NCI-H510A (cell line): ENCODE measurements at regions not wholly inside any gene's neighbourhood (a gene's known extent, or its start where the extent isn't known, plus 50 kb on each side); places are given as distances from the start of the nearest gene placed in this dataset.

ENCODE experiments used
- DNase-seq: peaks from one replicate; lab custom pipeline; 2025; lab: John Stamatoyannopoulos, UW

GRCh38 chr5:4387290-4387689 is 752.8 kb upstream of the ADAMTS16 start:
- DNase-seq: no peak

GRCh38 chr5:4395752-4396151 is 744.4 kb upstream of the ADAMTS16 start:
- no peak for DNase-seq

DNA sequence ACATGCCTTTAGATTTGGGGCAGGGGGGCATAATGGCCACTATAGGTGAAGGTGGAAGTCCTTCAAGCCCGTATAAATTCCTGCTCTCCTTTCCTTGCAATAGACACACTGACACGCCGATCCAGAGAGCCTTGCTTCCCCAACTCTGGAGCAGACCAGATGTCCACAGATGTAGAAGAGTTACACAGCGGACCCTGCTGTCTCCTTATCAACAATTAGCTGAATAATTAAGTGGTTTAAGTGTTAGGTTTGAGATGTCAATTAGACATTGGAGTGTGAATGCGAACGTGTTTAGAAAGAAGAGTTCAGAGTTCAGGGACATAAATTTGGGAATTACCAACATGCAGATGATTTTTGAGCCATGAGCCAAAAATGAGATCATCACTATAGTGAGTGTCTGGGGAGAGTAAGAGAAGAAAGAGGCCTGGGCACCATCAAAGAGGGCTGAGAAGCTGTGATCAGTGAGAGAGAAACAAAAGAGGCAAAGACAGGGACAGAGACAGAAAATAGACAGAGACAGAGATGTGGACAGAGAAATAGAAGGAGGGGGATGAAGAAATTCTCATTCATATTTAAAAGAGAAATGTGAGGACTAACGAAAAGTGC is 734.4 kb upstream of the ADAMTS16 start:
- no peak for DNase-seq

GRCh38 chr5:4410151-4410550 is 730.0 kb upstream of the ADAMTS16 start:
- DNase-seq: no peak

GRCh38 chr5:4411664-4412063 is 728.5 kb upstream of the ADAMTS16 start:
- DNase-seq: no peak

GRCh38 chr5:4413996-4414395 is 726.1 kb upstream of the ADAMTS16 start:
- DNase-seq: no peak

DNA sequence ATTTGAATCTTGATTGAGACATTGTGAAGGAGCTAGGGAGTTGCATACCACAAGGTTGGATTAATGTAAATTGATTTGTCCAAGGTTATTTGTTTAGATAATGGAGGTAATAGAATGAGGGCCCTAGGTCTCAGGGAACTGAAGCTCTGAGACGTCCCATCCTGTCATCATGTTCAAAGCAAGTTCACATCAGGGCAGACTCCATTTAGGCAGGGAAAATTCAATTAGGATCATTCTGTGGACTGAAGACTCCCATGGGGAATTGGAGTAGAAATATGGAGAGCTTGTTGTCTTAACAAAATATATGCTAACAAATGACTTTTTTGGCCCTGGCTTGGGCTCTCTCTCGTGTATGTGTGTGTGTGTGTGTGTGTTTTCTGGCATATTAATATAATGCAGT is 722.0 kb upstream of the ADAMTS16 start:
- no peak for DNase-seq

DNA sequence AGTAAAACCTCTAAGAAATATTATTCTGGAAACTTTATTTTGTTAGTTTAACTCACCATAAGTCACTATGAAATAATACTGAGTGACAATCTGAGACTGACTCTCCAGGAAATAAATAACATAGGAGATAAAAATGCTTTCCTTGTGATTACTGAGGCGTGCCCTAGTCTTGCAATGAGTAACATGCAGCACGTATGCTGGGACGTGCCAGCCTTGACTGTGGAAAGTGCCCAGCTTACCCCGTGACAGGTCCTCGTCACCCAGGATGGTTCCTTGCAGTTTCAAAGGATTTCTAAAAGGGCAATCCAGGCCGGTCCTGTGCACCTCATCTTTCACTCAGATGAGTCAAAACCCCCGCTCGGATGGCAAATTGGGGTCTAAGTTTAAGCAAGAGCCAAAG is 720.8 kb upstream of the ADAMTS16 start:
- DNase-seq: no peak

- no peak for DNase-seq
These were observed 720.0 kb upstream of the ADAMTS16 start for GRCh38 chr5:4420177-4420576.

- no peak for DNase-seq
These were observed 719.4 kb upstream of the ADAMTS16 start for GRCh38 chr5:4420681-4421080.

DNA sequence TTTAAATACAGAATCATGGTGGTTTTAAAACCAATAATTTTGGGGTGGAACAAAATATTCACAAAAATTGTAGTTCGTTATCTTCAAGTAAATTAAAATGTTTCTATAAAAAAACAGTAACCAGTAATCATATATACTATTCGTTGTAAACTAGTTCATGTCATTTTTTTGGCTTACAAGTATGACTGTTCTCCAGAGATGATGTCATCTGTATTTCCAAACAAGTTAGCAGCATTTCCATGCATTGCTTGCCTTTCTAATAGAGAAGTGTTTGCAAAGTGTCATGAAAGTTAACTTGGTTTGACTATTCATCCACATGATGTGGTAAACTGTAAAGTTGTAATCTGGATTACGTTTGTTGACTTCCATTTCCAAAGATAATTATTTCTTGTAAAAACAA is 717.9 kb upstream of the ADAMTS16 start:
- DNase-seq: no peak

GRCh38 chr5:4424895-4425294 is 715.2 kb upstream of the ADAMTS16 start:
- DNase-seq: no peak

DNA sequence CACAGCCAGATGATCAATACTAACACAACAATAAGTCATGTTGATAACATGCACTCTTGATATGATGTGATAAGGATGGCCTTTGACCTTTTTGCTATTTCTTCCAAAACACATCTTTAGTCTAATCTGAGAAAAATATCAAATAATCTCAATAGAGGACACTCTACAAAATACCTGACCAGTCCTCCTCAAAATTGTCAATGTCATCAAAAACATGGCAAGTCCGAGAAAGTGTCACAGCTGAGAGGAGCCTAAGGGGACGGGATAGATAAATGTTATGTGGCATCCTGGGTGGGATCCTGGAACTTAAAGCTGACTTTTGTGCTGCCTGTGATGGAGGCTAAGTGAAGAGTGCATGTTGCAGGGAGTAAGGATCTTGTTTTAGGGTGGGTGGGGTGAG is 699.6 kb upstream of the ADAMTS16 start:
- no peak for DNase-seq

GRCh38 chr5:4442221-4442620 is 697.9 kb upstream of the ADAMTS16 start:
- no peak for DNase-seq

DNA sequence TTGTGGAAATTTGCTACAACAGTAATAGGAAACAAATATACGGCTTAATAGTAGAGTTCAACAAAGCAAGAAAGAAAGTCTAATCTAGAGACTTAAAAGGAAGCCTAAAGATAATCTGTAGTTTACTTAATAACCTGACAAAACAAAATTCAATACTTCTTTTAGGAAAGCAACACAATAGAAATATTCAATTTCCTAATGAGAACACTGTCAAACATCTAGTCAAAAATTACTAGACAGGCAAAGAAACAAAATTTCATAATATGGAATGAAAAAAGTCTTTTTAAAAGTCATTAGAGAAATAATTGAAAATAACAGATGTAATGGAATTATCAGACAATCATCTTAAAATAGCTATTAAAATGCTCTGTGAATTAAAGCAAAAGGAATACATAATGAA is 692.5 kb upstream of the ADAMTS16 start:
- no peak for DNase-seq

GRCh38 chr5:4453655-4454054 is 686.5 kb upstream of the ADAMTS16 start:
- no peak for DNase-seq

DNA sequence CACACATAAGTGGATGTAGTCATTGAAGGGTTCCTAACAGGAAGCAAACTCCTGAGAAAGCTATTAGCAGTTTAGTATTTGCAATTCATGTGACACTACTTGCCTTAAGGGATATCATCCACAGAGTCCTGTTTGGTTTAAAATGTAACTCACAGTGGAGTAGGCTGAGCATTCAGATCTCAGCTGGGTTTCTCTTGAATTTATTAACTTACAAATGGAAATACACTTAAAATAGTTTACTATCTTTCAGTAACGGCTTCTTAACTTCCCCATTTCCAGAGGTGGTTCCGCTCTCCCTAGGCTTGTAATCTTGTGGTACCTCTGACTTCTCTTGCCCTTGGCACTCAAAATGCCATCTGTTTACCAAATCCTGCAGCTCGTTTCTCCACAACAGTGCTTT is 660.7 kb upstream of the ADAMTS16 start:
- no peak for DNase-seq

GRCh38 chr5:4480528-4481349 is 659.4 kb upstream of the ADAMTS16 start:
- DNase-seq: peak; percentile 47

- no peak for DNase-seq
These were observed 652.5 kb upstream of the ADAMTS16 start for GRCh38 chr5:4487581-4487980.

- DNase-seq: peak; percentile 11
These were observed 628.0 kb upstream of the ADAMTS16 start for GRCh38 chr5:4511996-4512656.

GRCh38 chr5:4513381-4513780 is 626.7 kb upstream of the ADAMTS16 start:
- no peak for DNase-seq

DNA sequence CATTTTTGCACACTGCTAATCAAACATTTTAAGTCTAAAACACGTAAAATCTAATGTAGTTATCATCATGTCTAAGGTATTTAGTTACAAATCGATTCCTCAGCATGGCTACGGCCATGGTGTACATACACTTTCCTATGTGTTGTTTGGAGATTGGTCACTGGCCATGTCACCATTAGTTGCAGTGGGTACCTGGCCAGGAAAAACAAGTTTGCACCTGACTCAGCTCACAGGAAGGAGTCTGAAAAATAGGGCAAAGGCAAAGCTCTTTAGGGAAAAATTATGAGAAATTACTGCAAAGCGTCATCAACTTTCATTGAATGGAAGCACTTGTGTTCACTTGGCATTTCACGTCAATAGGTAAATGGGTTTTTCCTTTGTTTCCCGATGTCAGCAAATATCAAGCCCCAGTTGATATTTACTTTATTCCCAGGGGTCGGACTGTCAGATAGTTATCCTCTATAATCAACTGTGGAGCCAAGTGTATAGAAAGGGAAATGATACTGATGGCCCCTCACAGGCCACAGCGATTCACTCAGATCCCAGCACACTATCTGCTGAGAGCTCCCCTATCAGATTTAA is 626.0 kb upstream of the ADAMTS16 start:
- DNase-seq: no peak
